Liver (tissue), 8 donors: ENCODE measurements at regions not wholly inside any gene's neighbourhood (a gene's known extent, or its start where the extent isn't known, plus 50 kb on each side); places are given as distances from the start of the nearest gene placed in this dataset.

Experiments
- DNase-seq: peaks from one replicate; pipeline ENCODE4 v3.0.0-alpha.2; 2017; ENCODE audit warnings: low spot score
- H3K27ac ChIP-seq, 2 donors: one replicate each; pipeline ENCODE4 v1.7.0; 2013; ENCODE audit warnings: inconsistent platforms in 2 of 2, low read length in 2 of 2, control low read depth in 1 of 2, low read depth in 1 of 2, mild to moderate bottlenecking in 1 of 2
- H3K27me3 ChIP-seq, 4 donors: one replicate each; pipeline versions ENCODE4 v1.6.1 to v1.7.0; 2013; ENCODE audit warnings: low read length in 3 of 4, inconsistent platforms in 1 of 4, mild to moderate bottlenecking in 1 of 4, moderate library complexity in 1 of 4; ENCODE audit not compliant: control insufficient read depth in 4 of 4, insufficient read depth in 4 of 4
- H3K36me3 ChIP-seq, 4 donors: one replicate each; pipeline versions ENCODE4 v1.6.1 to v1.7.0; 2013; ENCODE audit warnings: low read length in 3 of 4, mild to moderate bottlenecking in 3 of 4, low read depth in 1 of 4, moderate library complexity in 1 of 4; ENCODE audit not compliant: control insufficient read depth in 4 of 4, insufficient read depth in 3 of 4
- H3K4me1 ChIP-seq, 4 donors: one replicate each; pipeline versions ENCODE4 v1.6.1 to v1.7.0; 2013; ENCODE audit warnings: low read length in 3 of 4, mild to moderate bottlenecking in 3 of 4, moderate library complexity in 1 of 4; ENCODE audit not compliant: control insufficient read depth in 4 of 4, insufficient read depth in 4 of 4
- H3K4me3 ChIP-seq, 3 donors: one replicate each; pipeline versions ENCODE4 v1.6.1 to v1.7.0; 2013; ENCODE audit warnings: low read length in 3 of 3, control low read depth in 1 of 3, low read depth in 1 of 3, mild to moderate bottlenecking in 1 of 3
- H3K9ac ChIP-seq, 2 donors: one replicate each; pipeline ENCODE4 v1.7.0; 2013; ENCODE audit warnings: low read length in 2 of 2, mild to moderate bottlenecking in 2 of 2, moderate library complexity in 2 of 2, control low read depth in 1 of 2, low read depth in 1 of 2
- H3K9me3 ChIP-seq, 4 donors: one replicate each; pipeline versions ENCODE4 v1.6.1 to v1.7.0; 2013; ENCODE audit warnings: low read length in 3 of 4; ENCODE audit not compliant: control insufficient read depth in 4 of 4
- ATF3 ChIP-seq: IDR thresholded peaks from 2 replicates; pipeline ENCODE4 v1.6.1; 2016; ENCODE audit warnings: antibody characterized with exemption
- CTCF ChIP-seq: fragments of 150-350 bp; IDR thresholded peaks from 2 replicates; pipeline ENCODE4 v1.5.1; 2017; ENCODE audit warnings: improper control_type of control experiment, low read depth, low read length; ENCODE audit not compliant: missing input control
- EGR1 ChIP-seq, 2 donors: IDR thresholded peaks; 2 replicates each; pipeline ENCODE4 v1.6.1; 2016 to 2018; ENCODE audit warnings: antibody characterized with exemption in 2 of 2, low read depth in 2 of 2
- FOXA1 ChIP-seq: IDR thresholded peaks from 2 replicates; pipeline ENCODE4 v1.6.1; 2016; ENCODE audit warnings: antibody characterized with exemption
- FOXA2 ChIP-seq: IDR thresholded peaks from 2 replicates; pipeline ENCODE4 v1.6.1; 2016; ENCODE audit warnings: antibody characterized with exemption
- HNF4A ChIP-seq, 2 donors: conservative IDR thresholded peaks; 2 replicates each; pipeline ENCODE4 v1.6.1; 2016; ENCODE audit warnings: antibody characterized with exemption in 2 of 2, mild to moderate bottlenecking in 2 of 2
- HNF4G ChIP-seq: IDR thresholded peaks from 2 replicates; pipeline ENCODE4 v1.6.1; 2016; ENCODE audit warnings: antibody characterized with exemption
- MAX ChIP-seq: IDR thresholded peaks from 2 replicates; pipeline ENCODE4 v1.6.1; 2016; ENCODE audit warnings: antibody characterized with exemption
- NR2F2 ChIP-seq: IDR thresholded peaks from 2 replicates; pipeline ENCODE4 v1.6.1; 2016; ENCODE audit warnings: antibody characterized with exemption
- RAD21 ChIP-seq, 2 donors: IDR thresholded peaks; 2 replicates each; pipeline ENCODE4 v1.6.1; 2016; ENCODE audit warnings: antibody characterized with exemption in 2 of 2, mild to moderate bottlenecking in 2 of 2
- REST ChIP-seq: IDR thresholded peaks from 2 replicates; pipeline ENCODE4 v1.6.1; 2016; ENCODE audit warnings: antibody characterized with exemption, mild to moderate bottlenecking
- SP1 ChIP-seq: IDR thresholded peaks from 2 replicates; pipeline ENCODE4 v1.6.1; 2018; ENCODE audit warnings: antibody characterized with exemption, mild to moderate bottlenecking
- TAF1 ChIP-seq: conservative IDR thresholded peaks from 2 replicates; pipeline ENCODE4 v1.6.1; 2016; ENCODE audit warnings: antibody characterized with exemption, mild to moderate bottlenecking
- YY1 ChIP-seq: IDR thresholded peaks from 2 replicates; pipeline ENCODE4 v1.6.1; 2016; ENCODE audit warnings: antibody characterized with exemption, mild to moderate bottlenecking
- ZBTB33 ChIP-seq: IDR thresholded peaks from 2 replicates; pipeline ENCODE4 v1.6.1; 2016; ENCODE audit warnings: antibody characterized with exemption
- WGBS: extraction: QIAGEN DNeasy Blood & Tissue Kit; methylation state at CpG from one replicate; pipeline ENCODE4 v1.1.7; 2013; 5-methylcytosine and 5-hydroxymethylcytosine counted together
- donor health status: healthy.
- donor health status: healthy.
- donor health status: healthy.
- donor health status: healthy.
- donor health status: healthy.

- TF ChIP-seq REST, result no peak
- no peak for TF ChIP-seq FOXA2
- TF ChIP-seq RAD21 (IDR thresholded peaks at IDR 0.05), result no peak
- TF ChIP-seq TAF1, result no peak
- TF ChIP-seq CTCF, result no peak
These were observed 175.9 kb upstream of the MAP3K1 start (continued) for GRCh38 chr5:56639476-56639875.

- no peak for TF ChIP-seq YY1
- no peak for TF ChIP-seq NR2F2
- TF ChIP-seq EGR1 (IDR thresholded peaks at IDR 0.05; ENCODE audit: low read depth in 2 of 2), result no peak
- no peak for TF ChIP-seq SP1
- no peak for TF ChIP-seq MAX
- no peak for TF ChIP-seq HNF4G
- TF ChIP-seq HNF4A (conservative IDR thresholded peaks at IDR 0.05), result no peak
- Histone ChIP-seq H3K27me3 (no peaks in the 10 kb centered on the region), H3K36me3 (no peaks in the 10 kb centered on the region), H3K9me3 (no peaks in the 10 kb centered on the region), H3K27ac (no peak overlapping the region), H3K4me3 (no peak overlapping the region), H3K9ac (no peak overlapping the region), H3K4me1 (peaks cover 4 to 27% (median 25%) of the 10 kb centered on the region in 4 donors)
- no peak for DNase-seq
- 86% methylated on average over 5 of the region's 5 CpGs for WGBS
These were observed 176.5 kb upstream of the MAP3K1 start for GRCh38 chr5:56638768-56639238.

GRCh38 chr5:56638061-56638621, 177.2 kb upstream of the MAP3K1 start:
- no peak overlapping the region for H3K27ac ChIP-seq
- DNase-seq, result no peak

More at GRCh38 chr5:56638061-56638621, 177.2 kb upstream of the MAP3K1 start:
- Histone ChIP-seq H3K36me3 (no peaks in the 10 kb centered on the region), H3K4me1 (peaks cover 4 to 27% (median 25%) of the 10 kb centered on the region in 4 donors), H3K9ac (no peak overlapping the region), H3K9me3 (no peaks in the 10 kb centered on the region), H3K27me3 (no peaks in the 10 kb centered on the region), H3K4me3 (no peak overlapping the region)
- 34% methylated on average over 2 of the region's 2 CpGs for WGBS
- TF ChIP-seq NR2F2, result no peak
- no peak for TF ChIP-seq ZBTB33
- peak; percentile 64 for TF ChIP-seq SP1
- TF ChIP-seq REST, result no peak
- peak; percentile 82 for TF ChIP-seq YY1
- TF ChIP-seq ATF3, result no peak
- peak in 1 of 2 donors; percentile 22 for TF ChIP-seq HNF4A (conservative IDR thresholded peaks at IDR 0.05)
- TF ChIP-seq CTCF, result no peak
- TF ChIP-seq FOXA2, result peak; percentile 77
- peak; percentile 55 for TF ChIP-seq FOXA1
- peak in 1 of 2 donors; percentile 19 for TF ChIP-seq RAD21 (IDR thresholded peaks at IDR 0.05)
